ENCODE measurements at regions not wholly inside any gene's neighbourhood (a gene's known extent, or its start where the extent isn't known, plus 50 kb on each side); places are given as distances from the start of the nearest gene placed in this dataset.
"Not testable (repeated sequence)": the region's sequence is repeated elsewhere in the genome, so short reads cannot be mapped to it uniquely, and the experiment has no call there.

GRCh38 chr6:43926634-43927531 lies 156.9 kb downstream of the VEGFA start:
- intact Hi-C loops (cut with micrococcal nuclease) (no loop called here), dilution Hi-C loops (cut with MboI; ENCODE audit: extremely low pct_ligation_motif_present, low sequenced_read_pairs) (no loop called here)
- POLR2A ChIA-PET = no interaction called here
- peak; percentile 57 for DNase-seq (ENCODE audit: low read depth, low spot score)
- BruUV-seq (replicated peaks) = no TSS peak
- no peaks in the 10 kb centered on the region for H3K9me3 ChIP-seq (replicated peaks; ENCODE audit: control insufficient read depth, insufficient read depth, low read length)
- H3K4me2 ChIP-seq (ENCODE audit: insufficient read depth, low read length) = no peak overlapping the region
- no peak overlapping the region for H3K4me3 ChIP-seq (replicated peaks in 1 of 3; ENCODE audit: insufficient read depth in 1 of 3, low read depth in 1 of 3, low read length in 3 of 3)
- H3K4me1 ChIP-seq (ENCODE audit: control insufficient read depth, extremely low read depth, insufficient read depth, low read length) = peaks cover 2% of the 10 kb centered on the region
- peak; percentile 68 for FAIRE-seq
- no peaks in the 10 kb centered on the region for H3K79me2 ChIP-seq (ENCODE audit: control insufficient read depth, insufficient read depth, low read length)
- no peak overlapping the region for H2AFZ ChIP-seq (ENCODE audit: low read depth, low read length)
- no peak overlapping the region for H3K27ac ChIP-seq (ENCODE audit: insufficient read depth, low read depth, low read length)
- H3K36me3 ChIP-seq (ENCODE audit: control insufficient read depth in 2 of 2, extremely low read depth in 1 of 2, insufficient read depth in 2 of 2, low read length in 2 of 2) = no peaks in the 10 kb centered on the region
- H3K9ac ChIP-seq (replicated peaks; ENCODE audit: extremely low read depth, insufficient read depth, low read length) = no peak overlapping the region
- no peaks in the 10 kb centered on the region for H3K27me3 ChIP-seq (ENCODE audit: control insufficient read depth in 2 of 2, insufficient read depth in 2 of 2, low read length in 2 of 2)
- CTCF ChIA-PET = interaction anchor here (0.9 to 4.3 kb wide), 6 partner anchors 13 to 152 kb away, joined by 3 to 20 read pairs (median 5); no protein-coding TSS in a partner anchor
- TF ChIP-seq GATA2 (IDR thresholded peaks at IDR 0.05; ENCODE audit: insufficient read depth, insufficient read length, low read depth, low read length) (peak; percentile 16), FOS (IDR thresholded peaks at IDR 0.05; ENCODE audit: borderline replicate concordance, insufficient read depth, low read length) (peak; percentile 30), POLR2A (IDR thresholded peaks at IDR 0.05; ENCODE audit: low read depth, low read length) (no peak), CTCF (IDR thresholded peaks at IDR 0.05; ENCODE audit: extremely low read depth in 1 of 2, insufficient read depth in 1 of 2, low read depth in 1 of 2, low read length in 2 of 2) (no peak), POLR2AphosphoS5 (IDR thresholded peaks at IDR 0.05; ENCODE audit: insufficient read depth, low read depth, low read length) (no peak), EZH2 (IDR thresholded peaks at IDR 0.05; ENCODE audit: borderline replicate concordance, low read depth, low read length, severe bottlenecking) (no peak), MYC (IDR thresholded peaks at IDR 0.05; ENCODE audit: low read depth, low read length) (no peak), JUN (IDR thresholded peaks at IDR 0.05; ENCODE audit: borderline replicate concordance, insufficient read depth, insufficient read length, low read depth) (no peak), MAX (IDR thresholded peaks at IDR 0.05; ENCODE audit: insufficient read depth, insufficient read length) (no peak)
- H4K20me1 ChIP-seq (replicated peaks; ENCODE audit: control insufficient read depth, extremely low read depth, insufficient read depth, low read length) = no peaks in the 10 kb centered on the region
- no peaks in the 10 kb centered on the region for H3K9me1 ChIP-seq (replicated peaks; ENCODE audit: control insufficient read depth, extremely low read depth, insufficient read depth, low read length)

- H3K4me1 ChIP-seq (ENCODE audit: control insufficient read depth, extremely low read depth, insufficient read depth, low read length); POLR2A ChIA-PET; H2AFZ ChIP-seq (ENCODE audit: low read depth, low read length); H3K9me3 ChIP-seq (replicated peaks; ENCODE audit: control insufficient read depth, insufficient read depth, low read length); H3K79me2 ChIP-seq (ENCODE audit: control insufficient read depth, insufficient read depth, low read length); dilution Hi-C loops (cut with MboI; ENCODE audit: extremely low pct_ligation_motif_present, low sequenced_read_pairs); FAIRE-seq; BruUV-seq (replicated peaks); intact Hi-C loops (cut with micrococcal nuclease); H3K4me3 ChIP-seq (replicated peaks in 1 of 3; ENCODE audit: insufficient read depth in 1 of 3, low read depth in 1 of 3, low read length in 3 of 3); H3K27me3 ChIP-seq (ENCODE audit: control insufficient read depth in 2 of 2, insufficient read depth in 2 of 2, low read length in 2 of 2); H3K27ac ChIP-seq (ENCODE audit: insufficient read depth, low read depth, low read length); H3K9me1 ChIP-seq (replicated peaks; ENCODE audit: control insufficient read depth, extremely low read depth, insufficient read depth, low read length); H3K36me3 ChIP-seq (ENCODE audit: control insufficient read depth in 2 of 2, extremely low read depth in 1 of 2, insufficient read depth in 2 of 2, low read length in 2 of 2); H3K9ac ChIP-seq (replicated peaks; ENCODE audit: extremely low read depth, insufficient read depth, low read length); H3K4me2 ChIP-seq (ENCODE audit: insufficient read depth, low read length); DNase-seq (ENCODE audit: low read depth, low spot score); H4K20me1 ChIP-seq (replicated peaks; ENCODE audit: control insufficient read depth, extremely low read depth, insufficient read depth, low read length): not testable (repeated sequence)
- CTCF ChIA-PET = interaction anchor here (0.8 to 4.3 kb wide), 5 partner anchors 9 to 148 kb away, joined by 3 to 20 read pairs (median 3); no protein-coding TSS in a partner anchor
Observed at GRCh38 chr6:43925636-43926139, 155.7 kb downstream of the VEGFA start.

Measured in endothelial cell of umbilical vein (primary cell).